HEK293 (cell line): ENCODE measurements at regions not wholly inside any gene's neighbourhood (a gene's known extent, or its start where the extent isn't known, plus 50 kb on each side); places are given as distances from the start of the nearest gene placed in this dataset.

Source experiments
- CTCF ChIA-PET: fragments of 350-600 bp; formaldehyde crosslinking; extraction: SDS; loops from one replicate; lab custom pipeline; 2021; ENCODE audit warnings: antibody characterized with exemption; lab: Yijun Ruan, JAX
- POLR2A ChIA-PET: fragments of 300-600 bp; formaldehyde crosslinking; extraction: SDS; loops from one replicate; lab custom pipeline; 2020; ENCODE audit warnings: antibody characterized with exemption, inconsistent platforms; lab: Yijun Ruan, JAX
- H3K27ac ChIP-seq: fragments of 200-500 bp; sonication (Bioruptor generic); 2 replicates; pipeline ENCODE4 v1.5.1; 2014; ENCODE audit warnings: low read depth, low read length, control low read depth, inconsistent platforms; ENCODE audit errors: extremely low read depth
- H3K36me3 ChIP-seq, 2 experiments: fragments of 200-500 bp in 1 of 2; sonication (Bioruptor generic) in 1 of 2; 1 replicate in 1 of 2; 2 replicates in 1 of 2; pipeline ENCODE4 v1.5.1; 2014 to 2017; ENCODE audit warnings: inconsistent platforms in 2 of 2, low read length in 2 of 2; ENCODE audit not compliant: control insufficient read depth in 2 of 2, insufficient read depth in 1 of 2
- H3K4me1 ChIP-seq: fragments of 200-500 bp; sonication (Bioruptor generic); 2 replicates; pipeline ENCODE4 v1.5.1; 2014; ENCODE audit warnings: mild to moderate bottlenecking, low read length, inconsistent platforms; ENCODE audit not compliant: control insufficient read depth, insufficient read depth
- H3K4me3 ChIP-seq: 2 replicates; pipeline ENCODE4 v1.5.1; 2011; ENCODE audit warnings: low read depth, mild to moderate bottlenecking, control low read depth, low read length, moderate library complexity
- H3K9me3 ChIP-seq: fragments of 200-500 bp; sonication (Bioruptor generic); 2 replicates; pipeline ENCODE4 v1.5.1; 2014; ENCODE audit warnings: low read depth, low read length, inconsistent platforms; ENCODE audit not compliant: control insufficient read depth, insufficient read depth
- MEIS1 ChIP-seq: sonication (generic); formaldehyde crosslinking; IDR thresholded peaks from 2 replicates; pipeline ENCODE4 v1.8.1; 2022; ENCODE audit warnings: missing genetic modification reagents, mild to moderate bottlenecking, borderline replicate concordance
- MZF1 ChIP-seq: fragments of 450-650 bp; formaldehyde crosslinking; IDR thresholded peaks from 2 replicates; pipeline ENCODE4 v1.5.1; 2017; ENCODE audit warnings: missing biosample characterization, missing genetic modification characterization, borderline replicate concordance
- OSR2 ChIP-seq: fragments of 450-650 bp; formaldehyde crosslinking; IDR thresholded peaks from 2 replicates; pipeline ENCODE4 v1.5.1; 2016; ENCODE audit warnings: missing biosample characterization, missing genetic modification characterization
- SCRT1 ChIP-seq: fragments of 450-650 bp; formaldehyde crosslinking; IDR thresholded peaks from 2 replicates; pipeline ENCODE4 v1.5.1; 2016; ENCODE audit warnings: missing biosample characterization, missing genetic modification characterization, borderline replicate concordance
- SCRT2 ChIP-seq: fragments of 450-650 bp; formaldehyde crosslinking; IDR thresholded peaks from 2 replicates; pipeline ENCODE4 v1.5.1; 2016; ENCODE audit warnings: missing biosample characterization, missing genetic modification characterization
- ZBTB44 ChIP-seq: fragments of 450-650 bp; IDR thresholded peaks from 2 replicates; pipeline ENCODE4 v1.5.1; 2018; ENCODE audit warnings: missing biosample characterization, mild to moderate bottlenecking, missing genetic modification characterization
- ZBTB7A ChIP-seq: fragments of 450-650 bp; formaldehyde crosslinking; IDR thresholded peaks from 2 replicates; pipeline ENCODE4 v1.5.1; 2016; ENCODE audit warnings: low read depth, missing biosample characterization, missing genetic modification characterization
- ZNF121 ChIP-seq: fragments of 450-650 bp; formaldehyde crosslinking; IDR thresholded peaks from 2 replicates; pipeline ENCODE4 v1.5.1; 2016; ENCODE audit warnings: missing biosample characterization, missing genetic modification characterization
- ZNF138 ChIP-seq: fragments of 450-650 bp; formaldehyde crosslinking; IDR thresholded peaks from 2 replicates; pipeline ENCODE4 v1.5.1; 2016; ENCODE audit warnings: missing biosample characterization, missing genetic modification characterization, borderline replicate concordance
- ZNF169 ChIP-seq: fragments of 450-650 bp; formaldehyde crosslinking; IDR thresholded peaks from 2 replicates; pipeline ENCODE4 v1.5.1; 2016; ENCODE audit warnings: missing biosample characterization, missing genetic modification characterization
- ZNF175 ChIP-seq: fragments of 450-650 bp; formaldehyde crosslinking; IDR thresholded peaks from 2 replicates; pipeline ENCODE4 v1.5.1; 2016; ENCODE audit warnings: missing biosample characterization, missing genetic modification characterization
- ZNF239 ChIP-seq: fragments of 450-650 bp; formaldehyde crosslinking; IDR thresholded peaks from 2 replicates; pipeline ENCODE4 v1.5.1; 2016; ENCODE audit warnings: missing biosample characterization, missing genetic modification characterization
- ZNF302 ChIP-seq: fragments of 450-650 bp; formaldehyde crosslinking; IDR thresholded peaks from 2 replicates; pipeline ENCODE4 v1.5.1; 2016; ENCODE audit warnings: missing biosample characterization, missing genetic modification characterization, low read depth
- ZNF311 ChIP-seq: fragments of 450-650 bp; formaldehyde crosslinking; IDR thresholded peaks from 2 replicates; pipeline ENCODE4 v1.5.1; 2017; ENCODE audit warnings: missing biosample characterization, missing genetic modification characterization, borderline replicate concordance
- ZNF324 ChIP-seq: fragments of 450-650 bp; formaldehyde crosslinking; IDR thresholded peaks from 2 replicates; pipeline ENCODE4 v1.5.1; 2016; ENCODE audit warnings: missing biosample characterization, missing genetic modification characterization
- ZNF341 ChIP-seq: fragments of 450-650 bp; formaldehyde crosslinking; IDR thresholded peaks from 2 replicates; pipeline ENCODE4; 2016; ENCODE audit warnings: low read depth, missing biosample characterization, missing genetic modification characterization
- ZNF391 ChIP-seq: fragments of 450-650 bp; formaldehyde crosslinking; IDR thresholded peaks from 2 replicates; pipeline ENCODE4 v1.5.1; 2016; ENCODE audit warnings: low read depth, missing biosample characterization, missing genetic modification characterization, borderline replicate concordance
- ZNF501 ChIP-seq: fragments of 450-650 bp; formaldehyde crosslinking; IDR thresholded peaks from 2 replicates; pipeline ENCODE4 v1.5.1; 2016; ENCODE audit warnings: missing biosample characterization, missing genetic modification characterization
- ZNF510 ChIP-seq: fragments of 450-650 bp; formaldehyde crosslinking; IDR thresholded peaks from 2 replicates; pipeline ENCODE4 v1.5.1; 2018; ENCODE audit warnings: mild to moderate bottlenecking, missing genetic modification characterization, missing biosample characterization; ENCODE audit not compliant: insufficient replicate concordance
- ZNF624 ChIP-seq: fragments of 450-650 bp; formaldehyde crosslinking; IDR thresholded peaks from 2 replicates; pipeline ENCODE4 v1.5.1; 2017; ENCODE audit warnings: missing biosample characterization, missing genetic modification characterization
- ZNF654 ChIP-seq: fragments of 450-650 bp; formaldehyde crosslinking; IDR thresholded peaks from 2 replicates; pipeline ENCODE4 v1.5.1; 2016; ENCODE audit warnings: low read depth, missing biosample characterization, missing genetic modification characterization
- ZNF670 ChIP-seq: fragments of 450-650 bp; formaldehyde crosslinking; IDR thresholded peaks from 2 replicates; pipeline ENCODE4 v1.5.1; 2016; ENCODE audit warnings: missing biosample characterization, missing genetic modification characterization, low read depth
- ZNF837 ChIP-seq: fragments of 450-650 bp; formaldehyde crosslinking; IDR thresholded peaks from 2 replicates; pipeline ENCODE4 v1.5.1; 2016; ENCODE audit warnings: missing biosample characterization, missing genetic modification characterization
- ZSCAN23 ChIP-seq: fragments of 450-650 bp; formaldehyde crosslinking; IDR thresholded peaks from 2 replicates; pipeline ENCODE4 v1.5.1; 2016; ENCODE audit warnings: missing biosample characterization, missing genetic modification characterization
- TF ChIP-seq, protein P1 (sequence below): fragments of 450-650 bp; formaldehyde crosslinking; IDR thresholded peaks from 2 replicates; pipeline ENCODE4 v1.5.1; 2017; ENCODE audit warnings: missing biosample characterization, missing genetic modification characterization

DNA sequence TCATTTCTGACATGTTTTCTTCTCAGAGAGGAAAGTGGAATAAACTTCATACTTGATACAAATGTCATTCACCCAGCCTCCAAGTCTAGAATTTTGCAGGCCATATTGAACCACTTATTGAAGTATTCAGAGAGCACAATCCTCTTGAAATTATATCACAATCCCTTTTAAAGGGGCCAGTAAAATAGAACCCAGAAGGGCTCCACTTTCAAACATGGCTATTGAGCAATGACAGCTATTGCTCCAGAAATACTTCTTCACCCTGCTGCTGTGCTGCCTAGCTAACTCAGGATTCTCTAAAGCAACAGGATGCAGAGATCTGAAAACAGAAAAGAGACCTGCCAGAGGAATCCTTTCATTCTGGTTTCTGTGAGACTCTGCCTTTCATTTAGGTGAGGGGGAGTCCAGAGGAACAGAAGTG is 275.0 kb upstream of the CDH5 start:
- ChIA-PET CTCF (no interaction called here), POLR2A (no interaction called here)
- Histone ChIP-seq H3K36me3 (no peaks in the 10 kb centered on the region), H3K4me3 (no peak overlapping the region), H3K9me3 (no peaks in the 10 kb centered on the region), H3K27ac (no peak overlapping the region), H3K4me1 (no peaks in the 10 kb centered on the region)
- TF ChIP-seq ZNF302 (tag by site-specific recombination) (no peak), ZNF654 (tag by site-specific recombination) (no peak), ZNF324 (tag by site-specific recombination) (no peak), ZNF175 (tag by site-specific recombination) (no peak), SCRT2 (no peak), SCRT1 (tag by site-specific recombination) (no peak)
- TF ChIP-seq, protein P1, sequence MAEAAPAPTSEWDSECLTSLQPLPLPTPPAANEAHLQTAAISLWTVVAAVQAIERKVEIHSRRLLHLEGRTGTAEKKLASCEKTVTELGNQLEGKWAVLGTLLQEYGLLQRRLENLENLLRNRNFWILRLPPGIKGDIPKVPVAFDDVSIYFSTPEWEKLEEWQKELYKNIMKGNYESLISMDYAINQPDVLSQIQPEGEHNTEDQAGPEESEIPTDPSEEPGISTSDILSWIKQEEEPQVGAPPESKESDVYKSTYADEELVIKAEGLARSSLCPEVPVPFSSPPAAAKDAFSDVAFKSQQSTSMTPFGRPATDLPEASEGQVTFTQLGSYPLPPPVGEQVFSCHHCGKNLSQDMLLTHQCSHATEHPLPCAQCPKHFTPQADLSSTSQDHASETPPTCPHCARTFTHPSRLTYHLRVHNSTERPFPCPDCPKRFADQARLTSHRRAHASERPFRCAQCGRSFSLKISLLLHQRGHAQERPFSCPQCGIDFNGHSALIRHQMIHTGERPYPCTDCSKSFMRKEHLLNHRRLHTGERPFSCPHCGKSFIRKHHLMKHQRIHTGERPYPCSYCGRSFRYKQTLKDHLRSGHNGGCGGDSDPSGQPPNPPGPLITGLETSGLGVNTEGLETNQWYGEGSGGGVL (tag by site-specific recombination), result no peak

GRCh38 chr16:66088681-66089080 is 277.8 kb upstream of the CDH5 start:
- H3K27ac ChIP-seq, result no peak overlapping the region
- no peaks in the 10 kb centered on the region for H3K9me3 ChIP-seq
- ChIA-PET CTCF (no interaction called here), POLR2A (no interaction called here)
- H3K36me3 ChIP-seq, result no peaks in the 10 kb centered on the region
- no peaks in the 10 kb centered on the region for H3K4me1 ChIP-seq
- H3K4me3 ChIP-seq, result no peak overlapping the region
- TF ChIP-seq ZNF121 (no peak), ZNF138 (no peak), ZNF624 (tag by site-specific recombination) (no peak), ZNF670 (tag by site-specific recombination) (no peak), ZNF501 (no peak), ZSCAN23 (no peak), ZNF391 (tag by site-specific recombination) (no peak), OSR2 (tag by site-specific recombination) (no peak)

DNA sequence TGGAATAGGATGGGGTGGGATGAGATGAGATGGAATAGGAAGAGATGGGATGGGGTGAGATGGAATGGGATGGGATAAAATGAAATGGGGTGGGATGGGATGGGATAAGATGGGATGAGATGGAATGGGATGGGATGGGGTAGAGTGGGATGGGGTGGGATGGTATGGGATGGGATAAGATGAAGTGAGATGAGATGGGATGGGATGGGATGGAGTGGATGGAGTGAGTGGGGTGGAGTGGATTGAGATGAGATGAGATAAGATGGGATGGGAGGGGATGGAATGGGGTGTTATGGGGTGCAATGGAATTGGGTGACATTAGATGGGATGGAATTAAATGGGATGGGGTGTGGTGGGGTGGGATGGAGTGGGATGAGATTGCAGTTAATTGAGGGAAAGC is 279.2 kb upstream of the CDH5 start:
- CTCF ChIA-PET, result interaction anchor here (0.6 kb wide), 2 partner anchors 31 to 190 kb away, joined by 5 to 6 read pairs; no protein-coding TSS in a partner anchor
- POLR2A ChIA-PET, result interaction anchor here (0.6 kb wide), 1 partner anchor 202 kb away, joined by 5 read pairs; no protein-coding TSS in a partner anchor

More for the DNA sequence above, 279.2 kb upstream of the CDH5 start:
- H3K36me3 ChIP-seq, result no peaks in the 10 kb centered on the region
- TF ChIP-seq ZBTB7A (tag by site-specific recombination) (no peak), ZNF239 (tag by site-specific recombination) (no peak), ZNF510 (tag by site-specific recombination) (no peak), ZNF169 (tag by site-specific recombination) (no peak), ZNF311 (tag by site-specific recombination) (no peak), ZNF837 (tag by site-specific recombination) (no peak), ZNF341 (no peak), MZF1 (tag by site-specific recombination) (no peak), MEIS1 (CRISPR knock-in tag) (no peak), ZBTB44 (tag by site-specific recombination) (no peak)
- TF ChIP-seq, all 188 proteins: peak for 0
- H3K4me3 ChIP-seq, result no peak overlapping the region
- no peaks in the 10 kb centered on the region for H3K9me3 ChIP-seq
- no peak overlapping the region for H3K27ac ChIP-seq
- H3K4me1 ChIP-seq, result no peaks in the 10 kb centered on the region
